Urothelium cell line (cell line): ENCODE measurements at regions not wholly inside any gene's neighbourhood (a gene's known extent, or its start where the extent isn't known, plus 50 kb on each side); places are given as distances from the start of the nearest gene placed in this dataset.
A peak's percentile ranks its signal among the peaks of the same experiment; 100 is the strongest.
"Not testable (repeated sequence)": the region's sequence is repeated elsewhere in the genome, so short reads cannot be mapped to it uniquely, and the experiment has no call there.

Experiments
- DNase-seq: peaks from one replicate; pipeline ENCODE4 v3.0.0; 2011; ENCODE audit warnings: low spot score, mixed read lengths
- FAIRE-seq: peaks from 2 replicates; lab custom pipeline; 2011; peaks lifted over from hg19 to GRCh38; lab: Jason Lieb, UNC

DNA sequence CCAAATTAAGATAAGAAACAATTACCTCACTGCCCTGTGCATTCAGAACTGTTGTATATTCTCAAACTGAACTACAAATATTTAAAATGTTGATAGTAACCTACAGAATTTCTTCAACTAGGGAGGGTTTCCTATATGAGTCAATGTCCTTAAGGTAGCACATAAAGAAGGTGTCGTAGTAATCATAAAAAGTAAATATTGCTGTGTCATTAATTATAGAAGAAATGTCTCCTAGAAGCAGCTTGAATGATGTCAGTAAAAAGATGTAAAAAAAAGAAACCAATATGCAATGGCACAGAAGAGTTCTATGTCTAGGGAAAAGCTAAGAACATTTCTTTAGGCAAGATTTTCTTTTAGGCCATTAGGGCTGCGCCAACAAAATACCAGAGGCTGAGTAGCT is 559.6 kb upstream of the EPHA5 start:
- FAIRE-seq, result no peak
- DNase-seq, result no peak

DNA sequence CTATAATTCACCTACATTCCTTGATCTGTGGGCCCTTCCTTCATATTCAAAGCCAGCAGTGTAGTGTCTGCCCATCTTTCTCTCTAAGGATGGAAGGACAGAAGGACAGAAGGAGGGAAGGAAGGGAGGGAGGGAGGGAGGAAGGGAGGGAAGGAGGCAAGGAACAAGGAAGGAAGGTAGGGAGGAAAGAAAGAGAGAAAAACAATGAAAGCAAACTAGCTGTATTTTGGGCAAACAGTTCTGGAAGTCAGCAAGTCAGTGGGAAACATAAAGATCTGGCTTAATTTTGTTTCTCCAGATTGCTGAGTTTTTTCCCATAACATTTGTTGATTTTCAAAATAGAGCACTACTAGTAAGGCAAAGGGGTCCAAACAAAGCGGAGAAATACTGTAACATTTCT is 555.2 kb upstream of the EPHA5 start:
- FAIRE-seq, result no peak
- DNase-seq, result no peak

DNA sequence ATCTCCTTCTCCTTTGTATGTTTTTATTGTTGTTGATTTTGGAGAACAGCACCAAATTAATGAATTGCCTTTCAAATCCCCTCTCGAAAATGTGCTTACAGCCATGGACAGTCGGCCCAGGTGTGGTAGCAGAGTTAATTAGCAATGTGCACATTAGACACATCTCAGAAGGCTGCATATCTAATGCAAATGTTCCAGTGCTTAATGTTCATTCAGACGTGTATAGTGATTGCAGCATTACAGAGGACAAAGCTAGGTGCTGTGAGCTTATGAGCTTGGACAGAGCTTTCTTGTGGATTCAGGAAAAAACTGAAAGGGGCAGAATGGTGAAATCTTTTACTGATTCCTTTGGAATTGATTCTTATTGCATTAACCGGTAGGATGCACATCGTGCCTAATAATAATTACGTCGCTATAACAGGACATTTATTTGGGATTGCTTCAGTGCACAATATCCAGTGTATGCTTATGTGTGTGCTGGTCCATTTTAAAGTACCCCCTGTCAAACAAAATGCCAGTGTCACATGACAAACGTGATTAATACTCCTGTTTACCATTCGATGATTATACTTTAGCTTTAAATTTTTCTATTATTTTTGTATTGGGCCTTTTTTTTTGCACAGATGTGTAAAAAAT is 552.9 kb upstream of the EPHA5 start:
- DNase-seq (no peak), FAIRE-seq (no peak)

DNA sequence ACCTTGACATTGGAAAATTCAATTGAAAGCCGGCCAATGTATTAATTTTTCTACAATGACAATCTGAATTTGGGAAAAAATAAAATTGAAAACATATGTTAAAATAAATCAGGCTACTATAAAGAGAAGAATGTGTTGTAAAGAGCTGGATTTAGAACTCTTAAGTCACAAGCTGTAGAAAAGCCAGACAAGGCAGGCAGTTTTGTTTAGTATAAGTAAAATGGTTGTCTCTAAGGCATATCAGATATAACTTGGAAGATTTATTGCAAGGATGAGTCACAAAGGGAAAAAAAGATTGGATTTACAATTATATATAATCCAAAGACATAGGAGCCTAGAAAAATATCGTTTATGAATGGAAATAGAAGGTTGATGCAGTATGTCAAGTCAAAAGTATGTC is 549.1 kb upstream of the EPHA5 start:
- DNase-seq, result no peak
- FAIRE-seq, result no peak

DNA sequence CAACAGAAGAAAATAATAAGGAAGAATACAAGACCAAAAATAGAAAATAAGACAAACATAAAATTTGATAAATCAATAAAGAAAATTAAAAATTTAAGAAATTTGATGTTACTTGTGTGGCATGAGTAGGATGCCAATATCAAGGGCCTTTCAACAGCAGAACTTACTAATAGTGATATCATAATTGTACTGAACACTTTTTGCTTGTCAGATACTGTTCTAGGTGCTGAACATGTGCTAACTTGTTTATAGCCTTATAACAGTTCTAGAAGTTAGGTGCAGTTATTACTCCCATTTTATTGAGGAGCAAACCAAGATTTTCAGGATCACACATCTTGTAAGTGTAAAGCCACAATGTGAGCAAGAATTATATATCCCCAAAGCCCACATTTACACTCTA is 546.0 kb upstream of the EPHA5 start:
- DNase-seq (no peak), FAIRE-seq (no peak)

DNA sequence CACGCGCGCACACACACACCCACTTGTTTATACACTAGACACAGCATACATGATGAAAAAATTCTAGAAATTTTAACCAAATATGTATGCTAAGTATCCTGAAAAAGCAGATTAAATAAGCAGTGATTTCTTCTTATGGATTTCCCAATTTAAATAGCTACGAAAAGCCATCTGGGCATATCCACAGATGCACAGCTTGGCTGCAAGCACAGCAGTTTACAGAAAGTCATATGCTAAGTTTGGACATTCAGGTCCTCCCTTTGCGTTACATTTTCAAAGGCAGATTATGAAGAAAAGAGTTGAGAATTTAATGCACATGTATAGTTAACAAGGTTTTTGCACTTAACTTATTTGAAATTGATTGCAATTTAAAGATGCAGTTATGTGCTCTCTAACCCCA is 542.2 kb upstream of the EPHA5 start:
- DNase-seq (no peak), FAIRE-seq (no peak)

DNA sequence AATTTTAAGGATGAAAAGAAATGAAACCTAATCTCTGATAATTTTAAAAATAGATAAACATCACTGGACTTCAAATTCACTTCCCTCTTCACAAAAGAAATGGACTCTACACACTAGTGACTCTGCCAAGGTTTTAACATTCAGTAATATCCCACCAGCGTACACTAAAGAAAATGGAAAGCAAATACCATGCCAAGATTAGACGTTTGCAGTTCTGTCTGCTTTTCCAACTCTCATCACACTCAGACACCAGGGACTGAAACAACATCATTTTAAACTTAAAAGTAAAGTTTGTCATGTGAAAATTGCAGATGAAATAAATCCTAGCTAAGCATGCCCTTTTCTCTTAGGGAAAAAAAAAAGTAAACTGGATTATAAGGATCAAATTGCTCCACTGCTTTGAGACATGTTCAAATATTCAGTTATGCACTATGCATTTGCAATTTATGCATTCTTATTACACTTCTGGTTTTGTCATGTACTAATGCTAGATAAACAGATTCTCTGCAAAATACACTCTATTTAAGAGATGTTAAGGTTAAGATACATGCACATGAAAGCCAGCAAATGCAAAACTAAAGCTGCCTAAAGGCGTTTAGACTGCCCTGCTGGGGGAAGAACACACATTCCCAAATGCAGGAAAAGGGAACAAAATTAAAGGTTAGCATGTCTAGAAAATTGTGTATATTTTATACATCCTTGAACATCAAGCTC is 534.4 kb upstream of the EPHA5 start:
- no peak for DNase-seq
- FAIRE-seq, result no peak

DNA sequence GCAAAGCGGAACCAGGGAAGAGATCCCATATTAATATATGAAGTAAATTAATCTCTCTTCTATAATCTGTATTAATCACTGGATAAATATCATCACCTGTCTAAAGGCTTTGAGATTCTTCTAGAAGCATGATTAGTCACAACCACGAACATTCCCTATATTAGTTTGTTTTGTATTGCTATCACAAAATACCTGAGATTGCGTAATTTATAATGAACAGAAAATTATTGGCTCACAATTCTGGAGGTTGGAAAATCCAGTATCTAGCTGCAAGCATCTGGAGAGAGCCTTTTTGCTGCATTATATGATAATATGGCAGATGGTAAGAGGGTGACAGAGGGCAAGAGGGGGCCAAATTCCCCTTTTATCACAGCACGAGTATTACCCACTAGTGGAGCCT is 532.6 kb upstream of the EPHA5 start:
- FAIRE-seq, result no peak

DNA sequence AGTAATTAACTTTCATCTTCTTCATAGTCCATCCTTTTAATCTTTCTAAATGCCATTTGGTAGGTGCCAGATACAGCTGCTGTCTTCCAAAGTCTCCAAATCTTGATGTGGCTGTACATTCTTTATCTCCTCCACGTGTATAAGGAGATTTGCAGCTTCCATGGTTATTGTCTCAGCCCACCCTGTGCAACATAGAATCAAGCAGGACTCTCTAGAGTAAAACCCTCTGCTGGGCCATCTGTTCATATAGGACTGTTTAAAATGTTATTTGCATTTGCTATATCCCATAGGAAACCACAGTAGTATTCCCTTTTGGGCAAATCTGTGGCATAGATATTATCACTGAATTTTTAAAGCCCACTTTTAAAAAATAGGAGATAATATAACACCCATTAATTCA is 527.2 kb upstream of the EPHA5 start:
- DNase-seq (no peak), FAIRE-seq (no peak)

More for the DNA sequence above, 532.6 kb upstream of the EPHA5 start:
- DNase-seq, result no peak

DNA sequence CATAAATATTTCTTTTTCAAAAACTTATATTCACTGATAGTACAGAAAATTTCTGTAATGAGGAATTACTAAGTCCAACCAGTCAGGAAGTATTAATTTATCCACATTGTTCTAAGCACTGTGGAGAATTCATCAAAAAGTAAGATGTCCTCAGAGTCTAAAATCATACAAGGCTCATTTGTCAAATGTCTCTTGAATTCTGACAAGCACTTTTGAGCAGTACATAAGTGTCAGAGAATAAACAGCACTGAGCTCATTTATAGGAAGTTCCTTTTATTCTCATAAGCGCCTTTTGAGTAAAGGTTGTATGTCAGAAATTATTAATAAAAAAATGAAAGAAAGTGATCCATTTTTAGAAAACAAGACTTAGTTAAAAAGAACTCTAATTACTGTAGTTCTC is 523.2 kb upstream of the EPHA5 start:
- no peak for FAIRE-seq
- DNase-seq, result no peak

DNA sequence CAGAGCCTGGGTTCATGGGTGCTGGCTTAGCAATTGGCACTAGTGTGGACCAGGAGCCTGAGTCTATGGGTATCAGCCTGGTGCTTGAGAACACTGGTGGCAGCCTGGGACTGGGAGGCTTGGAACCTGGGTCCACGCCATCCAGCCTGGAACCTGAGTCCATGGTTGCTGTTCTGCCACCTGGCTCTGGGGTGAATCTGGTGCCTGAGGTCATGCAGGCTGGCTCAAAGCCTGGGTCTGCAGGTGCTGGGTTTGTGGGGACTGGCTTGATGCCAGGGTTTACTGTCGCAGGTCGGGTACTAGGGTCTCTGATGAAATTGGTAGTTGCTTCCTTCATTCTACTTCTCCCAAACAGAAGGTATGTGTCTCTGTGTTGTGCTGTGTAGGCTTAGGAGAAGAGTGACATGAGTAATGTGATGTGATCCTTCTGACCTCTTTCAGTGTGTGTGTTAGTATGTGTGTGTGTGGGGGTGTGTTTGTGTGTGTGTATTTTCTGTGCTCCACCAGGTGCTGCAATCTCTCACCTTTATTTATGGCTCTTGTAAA is 517.0 kb upstream of the EPHA5 start:
- FAIRE-seq, result no peak
- no peak for DNase-seq

DNA sequence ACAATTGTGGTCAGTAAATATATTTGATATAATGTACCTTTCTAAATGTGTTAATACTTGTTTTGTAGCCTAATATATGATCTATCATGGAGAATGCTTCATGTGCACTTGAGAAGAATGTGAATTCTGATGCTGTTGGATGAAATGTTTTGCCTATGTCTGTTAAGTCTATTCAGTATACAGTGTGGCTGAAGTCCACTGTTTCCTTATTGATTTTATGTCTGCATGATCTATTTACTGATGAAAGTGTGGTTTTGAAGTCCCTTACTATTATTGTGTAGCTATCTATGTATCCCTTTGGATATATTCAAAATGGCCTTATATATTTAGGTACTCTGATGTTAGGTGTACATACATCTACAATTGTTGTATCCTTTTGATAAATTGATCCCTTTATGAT is 515.8 kb upstream of the EPHA5 start:
- no peak for DNase-seq
- FAIRE-seq, result no peak

DNA sequence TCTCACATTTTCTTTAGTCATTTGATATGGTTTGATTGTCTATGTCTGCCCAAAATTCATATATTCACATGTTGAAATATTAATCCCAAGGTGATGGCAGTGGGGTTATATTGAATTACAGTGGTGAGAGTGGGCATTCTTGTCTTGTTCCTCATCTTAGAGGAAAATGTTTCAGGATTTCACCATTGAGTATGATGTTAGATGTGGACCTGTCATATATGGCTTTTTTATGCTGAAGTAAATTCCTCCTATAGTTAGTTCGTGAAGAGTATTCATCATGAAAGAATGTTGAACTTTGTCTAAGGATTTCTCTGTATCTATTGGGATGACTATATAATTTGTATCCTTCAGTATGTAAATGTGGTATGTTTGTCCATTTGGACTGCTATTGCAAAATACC is 512.3 kb upstream of the EPHA5 start:
- FAIRE-seq, result peak; percentile 17
- DNase-seq, result no peak

DNA sequence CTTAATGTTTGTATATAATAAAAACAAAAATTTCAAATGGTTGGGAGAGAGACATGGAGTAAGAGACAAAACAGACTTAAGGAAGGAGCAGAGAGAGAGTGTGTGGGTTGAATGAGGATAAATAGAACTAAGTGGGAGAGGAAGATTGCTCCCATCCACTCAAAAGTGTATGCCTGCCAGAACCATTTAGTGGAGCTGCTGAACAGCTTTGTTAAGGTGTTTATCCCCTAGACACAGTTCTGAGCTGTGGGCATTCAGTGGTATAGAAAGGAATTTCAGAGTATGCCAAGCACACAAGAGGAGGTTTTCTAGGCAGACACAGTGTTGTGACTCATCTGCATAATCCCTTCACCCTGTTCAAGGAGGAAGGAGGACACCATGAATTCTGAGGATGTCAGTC is 508.6 kb upstream of the EPHA5 start:
- no peak for FAIRE-seq

DNA sequence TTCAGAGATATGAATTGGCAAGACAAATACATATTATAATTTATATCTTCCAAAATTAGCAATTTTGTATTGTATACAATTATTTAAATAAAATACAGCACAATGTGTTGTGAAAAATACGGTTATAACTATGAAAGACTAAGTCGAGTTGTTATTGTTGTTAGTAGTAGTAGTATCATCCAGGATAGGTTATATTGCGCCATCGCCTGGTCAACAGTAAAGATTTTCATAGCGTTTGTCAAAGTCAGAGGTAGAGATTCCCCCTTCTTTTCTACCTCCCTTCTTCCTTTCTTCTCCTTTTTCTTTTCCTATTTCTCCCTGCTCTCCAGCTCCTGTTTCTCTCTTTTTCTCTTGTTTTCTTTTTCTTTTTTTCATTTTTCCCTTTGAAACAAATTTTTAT is 499.1 kb upstream of the EPHA5 start:
- FAIRE-seq, result no peak
- DNase-seq, result peak; percentile 9

More for the DNA sequence above, 508.6 kb upstream of the EPHA5 start:
- DNase-seq, result peak; percentile 33

DNA sequence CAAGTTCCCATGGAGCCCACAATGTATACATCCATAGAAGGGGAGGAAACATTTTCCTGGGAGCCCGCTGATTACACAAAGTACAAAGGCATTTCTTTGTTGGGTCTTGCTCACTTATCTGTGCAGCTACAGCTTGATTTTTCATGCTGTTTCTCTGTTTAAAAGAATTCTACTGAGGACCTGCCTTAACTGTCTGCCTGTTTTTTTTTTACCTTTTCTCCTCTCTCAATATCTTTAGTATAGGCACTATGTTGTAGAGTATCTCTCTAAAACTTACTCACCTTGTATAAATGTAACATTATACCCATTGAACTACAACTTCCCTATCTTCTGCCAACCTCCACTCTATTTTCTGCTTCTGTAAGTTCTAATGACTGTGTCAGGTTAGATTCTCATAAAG is 494.6 kb upstream of the EPHA5 start:
- FAIRE-seq, result no peak
- no peak for DNase-seq

DNA sequence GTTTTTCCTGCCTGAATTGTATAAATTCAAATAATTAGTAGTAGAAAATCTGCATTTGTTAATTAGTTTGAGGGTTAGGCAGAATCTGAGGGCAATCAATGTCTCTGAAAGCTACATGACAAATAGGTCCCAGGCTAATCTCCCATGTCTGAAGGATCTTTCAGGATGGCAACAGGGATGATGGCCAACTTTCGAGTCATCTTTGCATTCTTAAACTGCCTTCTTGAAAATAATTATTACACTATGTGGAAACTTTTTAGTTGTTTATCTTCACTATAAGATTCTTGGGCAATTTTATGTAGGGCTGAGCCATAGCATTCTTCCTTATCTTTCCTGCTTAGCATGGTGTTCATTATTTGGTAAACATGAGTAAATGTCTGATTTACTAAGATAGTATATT is 490.3 kb upstream of the EPHA5 start:
- DNase-seq (no peak), FAIRE-seq (no peak)

DNA sequence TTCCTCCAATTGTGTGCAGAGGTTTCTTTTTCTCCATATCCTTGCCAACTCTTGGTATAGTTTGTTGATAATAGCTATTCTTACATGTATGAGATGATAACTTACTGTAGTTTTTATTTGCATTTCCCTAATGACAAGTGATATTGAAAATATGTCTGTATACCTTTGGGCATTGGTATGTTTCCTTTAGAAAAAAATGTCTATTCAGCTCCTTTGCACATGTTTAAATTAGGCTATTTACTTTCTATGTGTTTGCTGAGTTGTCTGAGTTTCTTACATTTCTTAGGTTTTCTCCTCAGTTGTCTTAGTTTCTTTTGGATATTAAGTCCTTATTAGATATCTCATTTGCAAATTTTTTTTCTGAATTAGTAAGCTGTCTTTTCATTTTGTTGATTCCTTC is 487.3 kb upstream of the EPHA5 start:
- FAIRE-seq (no peak), DNase-seq (no peak)

DNA sequence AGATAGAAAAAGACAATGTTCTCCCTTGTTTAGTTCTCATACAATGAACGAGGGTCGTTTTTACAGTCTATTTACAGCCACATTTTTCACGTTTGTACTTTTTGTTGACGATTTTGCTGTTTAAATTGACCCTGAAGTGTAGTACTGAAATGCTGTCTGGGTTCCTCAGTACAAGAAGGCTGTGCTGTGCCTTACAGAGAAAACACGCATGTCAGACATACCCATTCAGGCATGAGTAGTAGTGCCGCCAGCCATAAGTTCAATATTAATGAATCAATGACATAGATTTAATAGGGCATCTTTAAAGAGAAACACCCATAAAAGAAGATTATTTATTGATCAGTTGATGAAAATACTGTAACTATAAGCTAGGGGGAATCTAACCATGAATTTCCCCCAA is 459.8 kb upstream of the EPHA5 start:
- DNase-seq (no peak), FAIRE-seq (no peak)

DNA sequence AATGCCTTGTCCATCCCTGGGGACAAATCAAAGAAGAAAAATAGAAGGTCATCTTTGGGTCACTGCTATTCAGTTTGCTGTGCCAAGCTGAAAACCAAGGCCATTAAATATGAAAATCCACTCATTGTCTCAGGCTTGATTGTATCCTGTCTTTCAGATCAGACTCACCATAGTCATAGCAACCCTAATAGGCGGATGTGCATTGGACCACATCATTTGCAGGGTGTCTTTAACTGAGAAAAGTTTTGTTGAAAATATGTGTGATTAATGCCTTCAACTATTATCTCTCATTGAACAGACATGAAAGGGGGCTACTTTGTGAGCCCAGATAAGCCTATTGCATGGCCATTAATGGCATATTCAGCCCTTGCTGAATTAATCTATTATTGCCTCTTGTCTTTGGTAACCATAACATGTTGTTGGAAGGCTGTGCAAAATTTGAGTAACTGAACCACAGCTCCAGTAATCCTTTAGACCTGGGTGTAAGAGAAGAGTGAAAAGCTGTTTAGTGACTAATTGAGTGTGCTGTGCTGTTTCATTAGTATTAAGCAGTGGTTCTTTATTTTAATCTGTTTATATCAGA is 453.6 kb upstream of the EPHA5 start:
- DNase-seq, result no peak
- no peak for FAIRE-seq

DNA sequence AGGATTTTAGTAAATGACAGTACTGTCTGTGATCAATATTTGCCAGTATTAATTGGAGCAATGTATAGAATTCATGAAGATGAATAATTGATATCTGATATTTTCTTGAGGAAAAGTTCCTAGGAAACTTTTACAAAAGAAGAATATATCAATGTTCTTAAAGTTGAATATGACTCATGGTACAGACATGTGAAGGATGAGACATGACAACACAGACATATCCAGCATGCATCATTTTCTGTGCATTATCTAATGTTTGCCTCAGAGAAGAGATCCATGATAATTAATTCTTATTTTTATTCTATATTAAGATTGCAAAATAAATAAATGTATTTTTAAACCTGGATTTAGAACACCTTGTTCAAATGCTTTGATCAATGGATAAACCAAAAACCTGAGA is 452.9 kb upstream of the EPHA5 start:
- FAIRE-seq (no peak), DNase-seq (no peak)

DNA sequence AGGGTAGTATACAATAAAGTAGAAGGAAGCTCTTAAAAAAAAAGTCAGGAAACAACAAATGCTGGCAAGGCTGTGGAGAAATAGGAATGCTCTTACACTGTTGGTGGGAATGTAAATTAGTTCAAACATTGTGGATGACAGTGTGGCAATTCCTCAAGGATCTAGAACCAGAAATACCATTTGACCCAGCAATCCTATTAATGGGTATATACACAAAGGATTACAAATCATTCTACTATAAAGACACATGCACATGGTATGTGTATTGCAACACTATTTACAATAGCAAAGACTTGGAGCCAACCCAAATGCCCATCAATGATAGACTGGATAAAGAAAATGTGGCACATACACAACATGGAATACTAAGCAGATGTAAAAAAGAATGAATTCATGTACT is 444.9 kb upstream of the EPHA5 start:
- not testable (repeated sequence) for DNase-seq, FAIRE-seq
